GM12875 (cell line): ENCODE measurements at regions not wholly inside any gene's neighbourhood (a gene's known extent, or its start where the extent isn't known, plus 50 kb on each side); places are given as distances from the start of the nearest gene placed in this dataset.

Experiments
- H3K4me3 ChIP-seq: one replicate; pipeline ENCODE4 v1.5.1; 2011; ENCODE audit warnings: low read depth, low read length, control low read depth
- CTCF ChIP-seq: IDR thresholded peaks from 2 replicates; pipeline ENCODE4 v1.5.1; 2011; ENCODE audit warnings: low read depth, mild to moderate bottlenecking, control low read depth, inconsistent platforms, low read length, moderate library complexity, borderline replicate concordance; ENCODE audit not compliant: insufficient read depth

GRCh38 chr2:2853346-2853745, 522.3 kb upstream of the MYT1L start:
- no peak overlapping the region for H3K4me3 ChIP-seq
- no peak for TF ChIP-seq CTCF

- no peak overlapping the region for H3K4me3 ChIP-seq
- TF ChIP-seq CTCF = no peak
These were observed 521.0 kb upstream of the MYT1L start for GRCh38 chr2:2851806-2852777.

GRCh38 chr2:2851316-2851715, 520.2 kb upstream of the MYT1L start:
- TF ChIP-seq CTCF = no peak
- no peak overlapping the region for H3K4me3 ChIP-seq

- TF ChIP-seq CTCF = no peak
These were observed 519.8 kb upstream of the MYT1L start for GRCh38 chr2:2850859-2851258.

GRCh38 chr2:2850218-2850755, 519.2 kb upstream of the MYT1L start:
- no peak for TF ChIP-seq CTCF
- H3K4me3 ChIP-seq = no peak overlapping the region

More at GRCh38 chr2:2850859-2851258, 519.8 kb upstream of the MYT1L start:
- H3K4me3 ChIP-seq = no peak overlapping the region

GRCh38 chr2:2849464-2850217, 518.6 kb upstream of the MYT1L start:
- TF ChIP-seq CTCF = no peak
- H3K4me3 ChIP-seq = no peak overlapping the region
